ENCODE measurements at regions not wholly inside any gene's neighbourhood (a gene's known extent, or its start where the extent isn't known, plus 50 kb on each side); places are given as distances from the start of the nearest gene placed in this dataset.

DNA sequence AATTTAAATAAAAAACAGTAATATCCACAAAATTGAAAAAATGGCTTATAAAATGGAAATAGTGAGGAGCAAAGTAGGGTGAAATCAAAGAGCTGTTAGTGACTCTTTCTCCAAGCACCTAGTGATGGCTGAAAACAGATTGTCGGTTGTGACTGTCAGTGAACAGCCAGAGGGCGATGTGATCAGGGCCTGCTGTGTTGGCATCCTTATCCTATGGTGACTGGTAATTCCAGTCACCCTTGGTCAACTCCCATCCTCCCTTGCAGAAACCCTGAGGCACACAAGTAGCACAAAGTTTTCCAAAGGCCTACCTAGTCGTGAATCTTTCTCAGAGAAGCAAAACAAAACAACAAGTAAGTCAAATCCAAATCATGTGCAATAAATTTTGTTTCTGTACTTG, 599.8 kb upstream of the CXADR start:
- TF ChIP-seq, protein P1, sequence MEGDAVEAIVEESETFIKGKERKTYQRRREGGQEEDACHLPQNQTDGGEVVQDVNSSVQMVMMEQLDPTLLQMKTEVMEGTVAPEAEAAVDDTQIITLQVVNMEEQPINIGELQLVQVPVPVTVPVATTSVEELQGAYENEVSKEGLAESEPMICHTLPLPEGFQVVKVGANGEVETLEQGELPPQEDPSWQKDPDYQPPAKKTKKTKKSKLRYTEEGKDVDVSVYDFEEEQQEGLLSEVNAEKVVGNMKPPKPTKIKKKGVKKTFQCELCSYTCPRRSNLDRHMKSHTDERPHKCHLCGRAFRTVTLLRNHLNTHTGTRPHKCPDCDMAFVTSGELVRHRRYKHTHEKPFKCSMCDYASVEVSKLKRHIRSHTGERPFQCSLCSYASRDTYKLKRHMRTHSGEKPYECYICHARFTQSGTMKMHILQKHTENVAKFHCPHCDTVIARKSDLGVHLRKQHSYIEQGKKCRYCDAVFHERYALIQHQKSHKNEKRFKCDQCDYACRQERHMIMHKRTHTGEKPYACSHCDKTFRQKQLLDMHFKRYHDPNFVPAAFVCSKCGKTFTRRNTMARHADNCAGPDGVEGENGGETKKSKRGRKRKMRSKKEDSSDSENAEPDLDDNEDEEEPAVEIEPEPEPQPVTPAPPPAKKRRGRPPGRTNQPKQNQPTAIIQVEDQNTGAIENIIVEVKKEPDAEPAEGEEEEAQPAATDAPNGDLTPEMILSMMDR (IDR thresholded peaks at IDR 0.05; ENCODE audit: control extremely low read depth, extremely low read depth) = no peak
- no peak for ATAC-seq (ENCODE audit: insufficient read depth, low FRiP score)
- Histone ChIP-seq H3K27me3 (ENCODE audit: control insufficient read depth in 3 of 3, insufficient read depth in 3 of 3, low read length in 2 of 3) (no peaks in the 10 kb centered on the region), H3K27ac (ENCODE audit: low read depth in 1 of 2, low read length in 1 of 2) (no peak overlapping the region), H3K36me3 (ENCODE audit: control insufficient read depth in 4 of 4, insufficient read depth in 4 of 4, low read length in 4 of 4) (no peaks in the 10 kb centered on the region), H3K9me3 (ENCODE audit: control insufficient read depth in 4 of 4, insufficient read depth in 3 of 4, low read length in 3 of 4) (no peaks in the 10 kb centered on the region), H3K9ac (ENCODE audit: insufficient read depth in 1 of 2, low read length in 2 of 2) (no peak overlapping the region), H3K4me1 (ENCODE audit: control insufficient read depth in 5 of 5, insufficient read depth in 5 of 5, low read length in 5 of 5) (no peaks in the 10 kb centered on the region), H3K4me3 (no peak overlapping the region)
- 66 to 76% methylated on average over 3 of the region's 3 CpGs for WGBS, 2 donors
- no peak for DNase-seq

DNA sequence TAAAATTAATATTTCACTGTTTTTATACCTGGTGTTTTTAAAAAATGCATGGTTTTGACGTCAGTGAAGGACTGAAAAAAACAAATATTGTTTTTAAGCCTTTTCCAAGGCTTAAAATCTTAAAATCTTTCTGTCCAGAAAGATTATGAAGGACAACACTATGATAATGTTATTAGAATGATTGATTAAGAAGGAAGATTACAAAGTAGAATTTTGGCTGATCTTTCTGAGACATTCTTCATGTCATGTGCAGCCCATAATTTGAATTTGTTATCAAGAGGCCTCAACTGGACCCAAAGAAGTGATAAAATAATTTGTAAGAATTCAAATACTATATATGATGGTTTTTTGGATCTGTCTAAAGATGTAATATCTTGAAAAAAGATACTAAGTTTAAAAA, 584.4 kb upstream of the CXADR start:
- H3K27ac ChIP-seq (ENCODE audit: low read depth in 1 of 2, low read length in 1 of 2) = no peak overlapping the region
- DNase-seq (no peak), ATAC-seq (ENCODE audit: insufficient read depth, low FRiP score) (no peak)
- TF ChIP-seq, protein P1 (IDR thresholded peaks at IDR 0.05; ENCODE audit: control extremely low read depth, extremely low read depth) = no peak
- no peak overlapping the region for H3K4me3 ChIP-seq
- no peaks in the 10 kb centered on the region for H3K4me1 ChIP-seq (ENCODE audit: control insufficient read depth in 5 of 5, insufficient read depth in 5 of 5, low read length in 5 of 5)
- 0% methylated on average over 1 of the region's 1 CpG for WGBS, 2 donors
- no peaks in the 10 kb centered on the region for H3K27me3 ChIP-seq (ENCODE audit: control insufficient read depth in 3 of 3, insufficient read depth in 3 of 3, low read length in 2 of 3)
- H3K9me3 ChIP-seq (ENCODE audit: control insufficient read depth in 4 of 4, insufficient read depth in 3 of 4, low read length in 3 of 4) = no peaks in the 10 kb centered on the region
- H3K9ac ChIP-seq (ENCODE audit: insufficient read depth in 1 of 2, low read length in 2 of 2) = no peak overlapping the region
- H3K36me3 ChIP-seq (ENCODE audit: control insufficient read depth in 4 of 4, insufficient read depth in 4 of 4, low read length in 4 of 4) = no peaks in the 10 kb centered on the region

DNA sequence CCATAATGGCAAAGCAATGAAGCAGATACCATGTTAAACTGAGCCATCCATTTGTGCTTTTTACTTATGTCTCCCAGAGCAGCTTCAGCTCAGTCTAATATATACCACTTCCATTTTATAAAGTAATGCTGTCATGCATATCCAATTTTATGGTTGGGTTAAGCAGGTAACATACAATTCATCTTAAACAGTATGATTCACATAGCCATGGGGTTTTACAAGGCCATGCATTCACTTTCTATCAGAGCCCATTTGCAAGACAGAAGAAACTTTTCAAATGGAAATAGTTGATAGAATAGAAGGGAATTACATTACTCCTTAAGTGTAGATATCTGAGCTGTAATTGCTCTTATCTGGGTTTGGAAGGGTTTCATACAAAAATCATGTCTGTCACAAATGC, 580.5 kb upstream of the CXADR start:
- no peaks in the 10 kb centered on the region for H3K4me1 ChIP-seq (ENCODE audit: control insufficient read depth in 5 of 5, insufficient read depth in 5 of 5, low read length in 5 of 5)
- H3K9me3 ChIP-seq (ENCODE audit: control insufficient read depth in 4 of 4, insufficient read depth in 3 of 4, low read length in 3 of 4) = no peaks in the 10 kb centered on the region
- H3K27ac ChIP-seq (ENCODE audit: low read depth in 1 of 2, low read length in 1 of 2) = no peak overlapping the region
- H3K27me3 ChIP-seq (ENCODE audit: control insufficient read depth in 3 of 3, insufficient read depth in 3 of 3, low read length in 2 of 3) = no peaks in the 10 kb centered on the region
- no peak overlapping the region for H3K4me3 ChIP-seq
- DNase-seq (no peak), ATAC-seq (ENCODE audit: insufficient read depth, low FRiP score) (no peak)
- no peaks in the 10 kb centered on the region for H3K36me3 ChIP-seq (ENCODE audit: control insufficient read depth in 4 of 4, insufficient read depth in 4 of 4, low read length in 4 of 4)
- no peak overlapping the region for H3K9ac ChIP-seq (ENCODE audit: insufficient read depth in 1 of 2, low read length in 2 of 2)
- TF ChIP-seq, protein P1 (IDR thresholded peaks at IDR 0.05; ENCODE audit: control extremely low read depth, extremely low read depth) = no peak

DNA sequence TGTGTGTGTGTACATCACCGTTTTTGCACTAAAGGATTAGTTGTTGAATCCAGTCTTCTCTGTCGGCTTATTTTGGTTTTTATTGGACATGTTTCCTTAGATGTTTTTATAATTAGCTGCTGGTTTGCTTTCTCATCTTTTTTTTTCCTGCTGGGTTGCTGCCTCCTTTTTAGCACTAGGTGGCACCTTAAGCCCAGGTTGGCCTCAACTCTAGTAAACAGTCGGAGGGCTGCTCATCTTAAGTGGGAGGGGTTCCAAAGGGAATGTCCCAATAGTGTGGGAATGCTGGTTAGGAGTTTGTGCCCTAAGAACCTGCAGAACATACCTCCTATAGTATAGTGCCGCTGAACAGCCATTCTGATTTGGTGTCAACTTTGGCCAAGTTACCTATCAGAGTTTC, 570.1 kb upstream of the CXADR start:
- ATAC-seq (ENCODE audit: insufficient read depth, low FRiP score) = no peak
- Histone ChIP-seq H3K27ac (ENCODE audit: low read depth in 1 of 2, low read length in 1 of 2) (no peak overlapping the region), H3K27me3 (ENCODE audit: control insufficient read depth in 3 of 3, insufficient read depth in 3 of 3, low read length in 2 of 3) (no peaks in the 10 kb centered on the region), H3K36me3 (ENCODE audit: control insufficient read depth in 4 of 4, insufficient read depth in 4 of 4, low read length in 4 of 4) (no peaks in the 10 kb centered on the region), H3K9ac (ENCODE audit: insufficient read depth in 1 of 2, low read length in 2 of 2) (no peak overlapping the region), H3K4me3 (no peak overlapping the region), H3K4me1 (ENCODE audit: control insufficient read depth in 5 of 5, insufficient read depth in 5 of 5, low read length in 5 of 5) (no peaks in the 10 kb centered on the region), H3K9me3 (ENCODE audit: control insufficient read depth in 4 of 4, insufficient read depth in 3 of 4, low read length in 3 of 4) (peaks cover 0 to 4% (median 0%) of the 10 kb centered on the region in 4 donors)
- TF ChIP-seq, protein P1 (IDR thresholded peaks at IDR 0.05; ENCODE audit: control extremely low read depth, extremely low read depth) = no peak
- WGBS, 2 donors = 66 to 67% methylated on average over 4 of the region's 4 CpGs
- DNase-seq = no peak

Measured in lung (tissue), 11 donors.